Right atrium auricular region (tissue), 2 donors: ENCODE measurements at regions not wholly inside any gene's neighbourhood (a gene's known extent, or its start where the extent isn't known, plus 50 kb on each side); places are given as distances from the start of the nearest gene placed in this dataset.

ENCODE experiments used
- DNase-seq: peaks from one replicate; pipeline ENCODE4 v3.0.0-alpha.2; 2019; ENCODE audit warnings: low spot score
- H3K27ac ChIP-seq, 2 donors: fragments of 200-600 bp; sonication (generic); 1 replicate in 1 of 2; 2 replicates in 1 of 2; pipeline ENCODE4 v1.5.1; 2016 to 2019
- H3K27me3 ChIP-seq, 2 donors: fragments of 200-600 bp; sonication (generic); one replicate each; pipeline versions ENCODE4 v1.5.1 to v1.6.0; 2017 to 2019
- H3K36me3 ChIP-seq: fragments of 200-600 bp; sonication (generic); one replicate; pipeline ENCODE4 v1.5.1; 2016
- H3K4me1 ChIP-seq, 2 donors: fragments of 200-600 bp; sonication (generic); one replicate each; pipeline versions ENCODE4 v1.5.1 to v1.6.0; 2017 to 2019
- H3K4me3 ChIP-seq, 2 donors: fragments of 200-600 bp; sonication (generic); 1 replicate in 1 of 2; 2 replicates in 1 of 2; pipeline ENCODE4 v1.5.1; 2017 to 2019; ENCODE audit warnings: mild to moderate bottlenecking in 1 of 2, moderate library complexity in 1 of 2
- H3K9me3 ChIP-seq, 2 donors: fragments of 200-600 bp; sonication (generic); one replicate each; pipeline ENCODE4 v1.5.1; 2019
- CTCF ChIP-seq, 2 donors: fragments of 200-600 bp; sonication (generic); IDR thresholded peaks; one replicate each; pipeline ENCODE4 v1.5.1; 2019; ENCODE audit warnings: antibody characterized with exemption in 2 of 2

DNA sequence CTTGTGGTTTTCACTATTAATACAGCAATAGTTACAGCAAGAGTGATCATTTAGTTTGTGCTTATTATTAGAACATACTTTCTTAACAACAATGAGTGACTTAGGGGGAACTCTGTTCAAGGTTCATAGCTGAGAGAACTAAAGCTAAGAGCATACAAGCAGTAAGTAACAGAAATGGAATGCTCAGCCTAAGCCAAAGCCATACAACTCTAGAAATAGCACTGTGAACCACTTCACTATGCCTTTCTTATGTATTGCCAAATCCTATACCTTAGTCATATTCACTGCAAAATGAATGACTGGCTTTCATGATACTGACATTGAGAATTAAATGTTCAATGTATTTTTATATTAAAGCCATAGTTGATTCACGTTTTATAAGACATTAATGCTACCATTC is 599.7 kb upstream of the SLITRK1 start:
- no peaks in the 10 kb centered on the region for H3K36me3 ChIP-seq
- H3K27ac ChIP-seq: no peak overlapping the region
- DNase-seq: no peak
- no peaks in the 10 kb centered on the region for H3K9me3 ChIP-seq
- no peak overlapping the region for H3K4me3 ChIP-seq
- H3K27me3 ChIP-seq: no peaks in the 10 kb centered on the region
- TF ChIP-seq CTCF (IDR thresholded peaks at IDR 0.05): no peak
- no peaks in the 10 kb centered on the region for H3K4me1 ChIP-seq

GRCh38 chr13:84479656-84480055 is 597.4 kb upstream of the SLITRK1 start:
- no peak for TF ChIP-seq CTCF (IDR thresholded peaks at IDR 0.05)
- no peaks in the 10 kb centered on the region for H3K9me3 ChIP-seq
- H3K4me1 ChIP-seq: no peaks in the 10 kb centered on the region
- H3K27me3 ChIP-seq: no peaks in the 10 kb centered on the region
- no peaks in the 10 kb centered on the region for H3K36me3 ChIP-seq
- H3K27ac ChIP-seq: no peak overlapping the region
- H3K4me3 ChIP-seq: no peak overlapping the region
- no peak for DNase-seq

GRCh38 chr13:84470528-84470927 is 588.3 kb upstream of the SLITRK1 start:
- no peak for DNase-seq
- Histone ChIP-seq H3K4me1 (no peaks in the 10 kb centered on the region), H3K36me3 (no peaks in the 10 kb centered on the region), H3K9me3 (no peaks in the 10 kb centered on the region), H3K27me3 (no peaks in the 10 kb centered on the region), H3K4me3 (no peak overlapping the region), H3K27ac (no peak overlapping the region)
- no peak for TF ChIP-seq CTCF (IDR thresholded peaks at IDR 0.05)

GRCh38 chr13:84466461-84466860 is 584.2 kb upstream of the SLITRK1 start:
- no peaks in the 10 kb centered on the region for H3K36me3 ChIP-seq
- H3K27me3 ChIP-seq: no peaks in the 10 kb centered on the region
- no peaks in the 10 kb centered on the region for H3K9me3 ChIP-seq
- H3K27ac ChIP-seq: no peak overlapping the region
- H3K4me3 ChIP-seq: no peak overlapping the region
- no peak for DNase-seq
- H3K4me1 ChIP-seq: no peaks in the 10 kb centered on the region
- TF ChIP-seq CTCF (IDR thresholded peaks at IDR 0.05): no peak

- Histone ChIP-seq H3K4me1 (no peaks in the 10 kb centered on the region), H3K36me3 (no peaks in the 10 kb centered on the region), H3K9me3 (no peaks in the 10 kb centered on the region), H3K27me3 (no peaks in the 10 kb centered on the region), H3K4me3 (no peak overlapping the region), H3K27ac (no peak overlapping the region)
- no peak for TF ChIP-seq CTCF (IDR thresholded peaks at IDR 0.05)
- no peak for DNase-seq
Observed at GRCh38 chr13:84460989-84461388, 578.7 kb upstream of the SLITRK1 start.

DNA sequence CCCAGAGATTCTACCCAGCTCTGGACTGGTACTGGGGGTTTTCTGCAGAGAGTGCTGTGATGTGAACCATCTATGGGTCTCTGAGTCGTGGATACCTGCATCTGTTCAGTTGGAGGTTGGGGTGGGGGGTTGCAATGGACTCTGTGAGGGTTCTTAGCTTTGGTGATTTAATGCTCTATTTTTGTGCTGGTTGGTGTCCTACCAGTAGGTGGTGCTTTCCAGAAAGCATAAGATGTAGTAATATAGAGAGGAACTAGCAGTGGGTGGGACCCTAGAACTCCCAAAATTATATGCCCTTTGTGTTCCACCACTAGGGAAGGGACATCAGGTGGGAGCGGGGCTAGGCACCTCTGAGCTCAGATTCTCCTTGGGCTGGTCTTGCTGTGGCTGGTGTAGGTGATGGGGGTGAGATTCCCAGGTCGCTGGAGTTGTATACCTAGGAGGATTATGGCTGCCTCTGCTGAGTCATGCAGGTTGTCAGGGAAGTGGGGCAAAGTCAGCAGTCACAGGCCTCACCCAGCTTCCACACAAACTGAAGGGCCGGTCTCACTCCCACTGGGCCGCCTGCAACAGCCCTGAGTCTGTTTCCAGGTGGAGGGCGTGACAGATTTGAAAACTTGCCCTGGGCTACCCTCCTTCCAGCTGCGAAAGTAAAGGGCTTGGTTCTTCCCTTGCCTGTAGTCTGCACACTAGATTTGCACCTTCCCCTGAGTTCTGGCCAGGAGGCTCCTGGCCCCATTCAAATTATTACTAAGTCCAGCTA is 573.0 kb upstream of the SLITRK1 start:
- no peaks in the 10 kb centered on the region for H3K27me3 ChIP-seq
- no peaks in the 10 kb centered on the region for H3K4me1 ChIP-seq
- no peak for DNase-seq
- no peaks in the 10 kb centered on the region for H3K36me3 ChIP-seq
- H3K27ac ChIP-seq: no peak overlapping the region
- no peak overlapping the region for H3K4me3 ChIP-seq
- no peak for TF ChIP-seq CTCF (IDR thresholded peaks at IDR 0.05)
- no peaks in the 10 kb centered on the region for H3K9me3 ChIP-seq
